GM19328 (cell line): ENCODE measurements at regions not wholly inside any gene's neighbourhood (a gene's known extent, or its start where the extent isn't known, plus 50 kb on each side); places are given as distances from the start of the nearest gene placed in this dataset.

Source experiments
- ATAC-seq: cut with Tn5 transposase; IDR thresholded peaks from one replicate; pipeline ENCODE4 v1.9.1; 2021; ENCODE audit warnings: mild to moderate bottlenecking, moderate library complexity; ENCODE audit not compliant: unreplicated experiment

DNA sequence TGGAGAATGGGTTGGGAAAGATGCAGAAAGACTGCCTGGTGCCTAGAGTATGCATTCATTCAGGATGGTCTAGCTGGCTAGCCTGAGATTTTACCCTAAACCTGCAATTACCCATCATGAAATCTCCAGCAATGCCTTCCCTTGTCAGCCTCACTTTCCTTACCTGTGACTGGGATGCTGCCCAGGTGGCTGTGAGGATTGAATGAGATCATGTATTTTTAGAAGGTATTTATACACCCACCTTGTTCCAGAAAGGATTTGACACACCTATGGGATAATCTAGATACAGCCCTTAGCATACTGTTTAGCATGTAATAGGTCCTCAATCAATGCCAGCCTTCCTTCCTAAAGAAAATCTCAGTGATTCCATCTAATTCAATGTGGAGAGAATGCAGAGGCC lies 561.4 kb downstream of the CDK5RAP2 start:
- ATAC-seq, result no peak

DNA sequence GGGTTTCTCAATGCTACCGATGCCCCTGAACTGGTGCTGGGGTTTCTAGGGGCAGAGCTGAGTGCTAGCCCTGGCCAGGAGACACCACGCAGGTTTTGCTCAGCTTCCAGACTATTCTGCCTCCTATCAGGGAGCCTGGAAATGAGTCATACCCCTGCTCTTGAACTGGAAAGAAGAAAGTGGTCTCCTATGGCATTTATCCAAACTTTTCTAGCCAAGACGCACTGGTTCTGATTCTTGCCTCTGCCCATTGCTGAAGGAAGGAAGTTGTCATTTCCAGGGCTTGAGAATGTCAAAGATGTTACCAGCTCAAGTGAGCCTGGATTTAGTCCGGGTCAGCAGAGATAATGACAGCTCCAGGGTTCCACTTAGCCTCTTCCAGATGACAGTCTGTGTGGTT lies 561.9 kb downstream of the CDK5RAP2 start:
- ATAC-seq, result no peak

DNA sequence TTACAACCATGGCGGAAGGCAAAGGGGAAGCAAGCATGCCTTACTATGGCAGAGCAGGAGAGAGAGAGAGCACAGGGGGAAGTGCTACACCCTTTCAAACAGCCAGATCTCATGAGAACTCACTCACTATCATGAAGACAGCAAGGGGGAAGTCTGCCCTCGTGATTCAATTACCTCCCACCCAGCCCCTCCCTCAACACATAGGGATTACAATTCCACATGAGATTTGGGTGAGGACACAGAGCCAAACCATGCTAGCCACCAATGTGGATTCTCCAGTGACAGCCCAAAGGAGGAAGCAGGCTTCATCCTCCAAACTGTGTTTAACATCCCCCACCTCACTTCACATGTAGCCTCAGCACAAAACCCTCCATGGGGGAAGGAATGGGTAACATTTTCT lies 563.7 kb downstream of the CDK5RAP2 start:
- no peak for ATAC-seq

DNA sequence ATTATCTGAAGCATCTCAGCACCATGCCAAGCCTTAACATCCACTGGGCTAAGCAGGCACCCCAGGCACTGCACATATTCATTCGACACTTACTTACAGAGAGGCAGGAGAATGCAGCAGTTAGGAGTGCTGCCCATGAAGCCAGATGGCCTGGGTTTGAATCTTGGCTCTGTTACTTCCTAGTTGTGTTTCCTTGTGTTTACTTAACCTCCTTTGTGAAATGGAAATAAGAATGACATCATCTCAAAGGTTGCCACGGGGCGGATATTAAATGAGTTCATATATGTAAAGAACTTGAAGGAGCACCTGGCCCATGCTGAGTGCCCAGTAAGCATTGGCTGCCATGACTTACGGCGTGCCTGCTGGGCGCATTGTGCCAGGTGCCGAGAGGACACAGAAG lies 565.2 kb downstream of the CDK5RAP2 start:
- no peak for ATAC-seq

DNA sequence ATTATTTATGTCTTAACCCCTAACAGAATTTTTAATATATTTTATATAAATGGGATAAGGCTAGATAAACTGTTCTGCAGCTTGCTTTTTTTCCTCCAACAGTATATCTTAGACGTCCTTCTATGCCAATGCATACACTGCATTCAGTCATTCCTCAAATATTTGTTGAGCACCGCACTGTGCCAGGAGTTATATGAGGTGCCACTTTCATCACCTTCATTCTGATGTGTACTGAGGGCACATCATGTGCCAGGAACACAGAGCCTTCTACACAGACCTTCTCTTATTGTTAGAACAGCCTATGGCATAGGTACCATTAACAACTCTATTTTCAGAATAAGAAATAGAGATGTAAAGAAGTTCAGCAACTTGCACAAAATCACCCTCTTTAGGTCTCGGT lies 570.1 kb downstream of the CDK5RAP2 start:
- ATAC-seq, result no peak

DNA sequence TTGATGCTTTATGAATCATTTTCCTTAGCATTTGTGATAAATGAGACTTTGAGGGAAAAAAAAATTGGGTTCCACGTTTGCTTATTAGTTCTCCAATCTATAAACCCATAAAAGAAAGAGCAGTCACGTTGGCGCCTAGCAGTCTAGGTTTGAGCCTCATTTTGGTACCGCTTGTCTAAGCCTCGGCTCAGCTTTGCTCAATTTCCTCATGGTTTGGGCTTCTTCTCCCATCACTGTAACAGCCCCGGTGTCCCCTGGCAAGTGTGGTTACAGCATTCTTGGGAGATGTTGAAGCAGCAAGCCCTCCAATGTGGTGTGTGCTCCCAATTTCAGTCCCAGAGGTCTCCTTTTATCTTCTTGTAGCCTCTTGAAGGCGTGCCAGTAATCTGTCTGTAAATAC lies 578.4 kb downstream of the CDK5RAP2 start:
- no peak for ATAC-seq

DNA sequence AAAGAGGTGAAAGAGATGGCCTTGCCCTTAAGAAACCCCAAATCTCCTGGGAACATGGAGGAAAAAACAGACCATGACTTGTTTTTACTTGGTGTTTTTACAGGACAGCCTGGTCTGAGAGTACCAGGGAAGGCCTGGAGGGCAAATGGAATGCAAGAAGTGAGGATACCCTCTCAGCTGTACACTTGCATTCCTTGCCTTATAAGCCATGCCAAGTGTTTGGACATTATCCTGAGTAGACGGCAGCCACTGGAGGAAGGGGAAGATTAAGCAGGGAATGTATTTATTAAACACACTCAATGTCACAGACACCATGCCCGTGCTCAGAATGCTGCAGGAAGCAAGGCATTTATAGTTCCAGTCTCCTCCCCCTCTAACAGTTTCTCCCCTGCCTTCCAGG lies 581.4 kb downstream of the CDK5RAP2 start:
- no peak for ATAC-seq

DNA sequence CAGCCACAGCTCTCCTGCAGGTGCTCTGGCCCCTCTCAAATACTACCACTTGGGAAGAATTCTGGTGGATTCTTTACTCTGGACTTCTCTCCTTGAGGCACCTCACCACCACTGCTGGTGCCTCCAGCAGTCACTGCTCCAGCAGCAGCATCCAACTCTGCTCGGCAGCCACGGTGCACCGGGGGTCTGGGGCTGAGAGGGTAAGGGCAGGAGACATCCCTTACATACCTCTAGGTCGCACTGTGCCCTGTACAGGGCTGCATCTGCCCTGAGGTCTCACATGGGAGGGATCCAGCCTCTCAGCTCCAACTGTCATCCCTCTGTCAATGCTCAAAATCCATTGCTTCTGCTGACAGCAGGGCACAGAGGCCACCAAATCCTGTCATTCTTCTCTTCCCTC lies 588.2 kb downstream of the CDK5RAP2 start:
- ATAC-seq, result no peak

DNA sequence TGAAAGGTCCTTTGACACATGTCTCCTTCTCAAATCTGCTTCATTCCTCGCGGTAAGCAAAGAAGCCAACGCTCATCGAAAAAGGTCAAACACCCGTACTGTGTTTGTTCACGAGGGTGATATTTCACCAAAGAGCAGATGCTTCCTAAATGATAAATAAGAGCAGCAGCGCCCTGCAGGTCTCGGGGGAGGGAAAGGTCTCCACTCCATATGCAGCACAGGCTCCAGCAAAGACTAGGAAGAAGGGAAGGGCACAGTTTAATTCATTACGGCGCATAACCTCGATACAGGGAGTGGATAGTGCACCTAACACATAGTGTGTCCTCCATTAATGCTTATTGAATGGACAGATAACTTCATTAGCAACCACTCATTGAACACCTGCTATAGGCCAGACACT lies 593.3 kb downstream of the CDK5RAP2 start:
- no peak for ATAC-seq

DNA sequence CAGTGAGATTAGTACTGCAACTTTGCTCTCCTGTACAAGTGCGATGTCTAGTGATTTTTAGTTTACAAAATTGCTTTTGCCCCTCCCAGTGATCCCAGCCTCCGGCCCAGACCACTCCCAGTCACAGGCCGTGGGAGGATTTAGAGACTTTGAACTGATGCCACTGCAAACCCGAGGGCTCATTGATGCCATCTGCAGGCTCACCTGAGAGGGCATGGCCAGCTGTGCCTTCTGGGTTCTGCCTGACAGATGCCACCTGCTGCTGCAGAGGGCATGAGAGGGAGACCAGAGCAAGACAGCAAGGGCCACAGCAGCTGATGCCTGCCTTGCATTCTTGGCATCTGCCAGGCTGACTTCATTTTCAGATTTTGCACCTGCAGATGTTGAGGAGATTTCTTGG lies 593.8 kb downstream of the CDK5RAP2 start:
- no peak for ATAC-seq

DNA sequence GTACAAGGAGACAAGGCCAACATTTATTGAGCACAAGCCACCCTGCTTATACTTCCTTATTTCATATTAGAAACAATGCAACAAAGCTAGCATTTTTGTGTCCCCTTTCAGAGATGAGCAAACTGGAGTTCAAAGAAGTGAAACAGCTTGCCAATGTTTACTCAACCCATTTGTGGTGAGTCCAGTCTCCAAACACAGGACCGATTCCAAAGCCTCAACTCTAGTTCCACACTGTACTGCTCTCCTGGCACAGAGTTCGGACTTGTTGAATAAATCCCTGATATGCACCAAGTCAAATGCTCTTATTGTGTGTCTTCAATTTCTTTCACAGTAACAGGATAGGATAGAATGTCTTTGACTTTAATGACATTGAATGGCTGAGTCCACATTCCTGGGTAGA lies 604.8 kb upstream of the BRINP1 start:
- no peak for ATAC-seq

DNA sequence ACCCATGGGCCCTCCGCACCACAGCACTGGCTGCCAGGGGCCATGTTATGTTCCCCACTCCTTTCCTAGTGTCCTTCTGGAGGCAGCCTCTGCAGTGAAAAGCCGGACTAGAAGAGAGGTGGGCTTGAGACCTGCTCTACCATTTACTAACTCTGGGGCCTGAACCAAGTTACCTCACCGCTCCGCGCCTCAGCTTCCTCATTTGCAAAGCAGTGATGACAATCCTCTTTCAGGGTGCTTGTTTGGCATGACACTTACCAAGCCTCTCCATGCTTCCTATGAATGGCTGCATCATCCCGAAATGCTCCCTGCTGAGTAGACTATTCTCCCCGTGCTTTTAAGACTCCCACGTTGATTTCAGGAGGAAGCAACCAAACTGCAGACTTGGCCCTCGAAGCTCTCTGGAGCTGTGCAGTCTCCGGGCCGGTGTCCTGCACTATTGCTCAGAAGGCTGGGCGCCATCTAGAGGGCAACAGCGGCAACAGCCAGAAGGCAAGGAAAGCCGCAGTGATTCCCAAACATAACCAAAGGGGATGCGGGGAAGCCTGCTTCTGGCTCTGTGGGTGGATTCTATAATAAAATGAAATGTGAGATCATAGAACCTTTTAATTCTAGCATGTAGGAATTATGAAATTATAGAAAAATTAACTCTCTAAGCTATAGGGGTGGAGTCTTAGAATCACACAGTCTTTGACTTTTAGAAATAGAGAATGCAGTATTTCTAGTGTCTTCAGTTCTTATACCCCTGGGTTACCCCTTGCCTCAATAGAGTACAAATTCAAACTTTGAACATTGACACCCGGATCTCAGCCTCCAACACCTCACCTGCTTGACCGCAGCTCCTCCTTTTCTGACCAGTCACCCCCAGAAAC lies 599.8 kb upstream of the BRINP1 start:
- ATAC-seq, result peak; percentile 89

DNA sequence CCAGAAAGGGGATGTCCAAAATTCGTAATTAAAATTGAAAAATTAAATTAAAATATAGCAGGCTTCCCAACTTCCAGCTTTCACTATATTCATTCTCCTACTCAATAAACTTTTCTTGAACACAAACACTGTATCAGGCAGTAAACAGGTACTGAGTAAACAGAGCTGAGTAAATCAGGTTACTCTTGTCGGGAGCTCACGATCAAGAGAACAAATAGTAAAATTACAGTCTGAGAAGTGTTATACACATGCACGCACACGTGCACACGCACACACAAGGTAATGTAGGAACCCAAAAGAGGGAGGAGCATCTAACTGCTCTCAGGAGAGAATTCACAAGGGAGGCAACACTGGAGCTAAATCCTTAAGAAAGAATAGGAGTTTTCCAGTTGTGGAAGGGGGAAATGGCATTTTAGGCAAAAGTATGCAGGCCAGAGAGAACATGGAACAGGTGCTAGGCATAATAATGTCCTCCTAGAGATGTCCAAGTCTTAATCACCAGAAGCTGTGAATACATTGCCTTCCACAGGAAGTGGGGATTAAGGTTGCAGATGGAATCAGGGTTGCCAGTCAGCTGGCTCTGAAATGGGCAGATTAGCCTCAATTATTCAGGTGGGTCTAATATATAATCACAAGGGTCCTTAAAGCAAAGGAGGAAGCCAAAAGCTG lies 598.8 kb upstream of the BRINP1 start:
- ATAC-seq, result no peak

DNA sequence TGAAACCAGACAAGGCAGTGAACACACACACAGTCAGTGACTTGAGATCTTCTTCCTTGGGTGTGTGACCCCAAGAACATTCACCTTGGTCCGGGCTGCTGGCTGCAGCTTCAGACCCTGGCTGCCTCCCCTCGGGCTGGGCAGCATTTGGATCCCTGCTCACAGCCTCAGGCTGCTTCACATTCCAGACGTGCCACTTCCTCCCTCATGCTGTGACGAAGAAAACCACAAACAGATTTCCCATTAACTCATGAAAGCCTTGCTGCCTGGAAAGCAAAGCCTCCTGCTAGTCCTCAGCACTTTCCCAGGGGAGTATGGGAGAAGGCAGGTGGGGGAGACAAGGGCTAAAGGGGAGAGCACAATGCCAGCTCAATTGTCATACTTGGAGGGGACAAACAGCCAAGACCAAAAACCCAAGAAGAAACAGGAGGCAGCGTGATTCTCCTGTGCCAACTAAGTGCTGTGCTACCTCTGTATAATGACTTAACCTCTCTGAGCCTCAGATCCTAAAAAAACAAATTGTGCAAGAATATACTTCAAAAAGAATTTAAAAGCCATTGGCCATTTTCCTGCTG lies 594.6 kb upstream of the BRINP1 start:
- ATAC-seq, result no peak

DNA sequence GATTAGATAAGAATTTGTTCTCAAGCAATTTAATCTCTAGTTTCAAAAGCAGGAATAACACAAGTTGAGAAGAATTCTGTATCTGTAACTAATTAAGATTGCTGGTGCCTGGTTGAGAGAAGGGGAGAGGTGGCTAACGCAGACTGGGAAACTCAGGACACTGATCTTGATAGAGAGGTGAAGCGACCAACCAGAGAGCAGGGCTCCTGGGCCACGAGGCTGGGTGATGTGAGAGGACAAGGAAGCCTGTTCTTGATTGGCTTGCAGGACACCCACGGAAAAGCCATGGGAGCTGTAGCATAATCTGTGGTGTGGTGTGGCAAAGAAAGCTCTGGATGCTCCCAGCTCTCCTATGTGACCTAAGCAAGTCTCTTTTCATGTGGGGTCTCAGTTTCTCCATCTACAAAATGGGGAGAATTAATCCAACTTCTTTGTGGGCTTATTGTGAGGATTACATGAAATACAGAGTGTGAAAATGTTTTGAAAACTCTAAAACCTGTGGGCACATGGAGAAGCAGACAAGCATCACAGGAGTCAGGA lies 594.1 kb upstream of the BRINP1 start:
- no peak for ATAC-seq

DNA sequence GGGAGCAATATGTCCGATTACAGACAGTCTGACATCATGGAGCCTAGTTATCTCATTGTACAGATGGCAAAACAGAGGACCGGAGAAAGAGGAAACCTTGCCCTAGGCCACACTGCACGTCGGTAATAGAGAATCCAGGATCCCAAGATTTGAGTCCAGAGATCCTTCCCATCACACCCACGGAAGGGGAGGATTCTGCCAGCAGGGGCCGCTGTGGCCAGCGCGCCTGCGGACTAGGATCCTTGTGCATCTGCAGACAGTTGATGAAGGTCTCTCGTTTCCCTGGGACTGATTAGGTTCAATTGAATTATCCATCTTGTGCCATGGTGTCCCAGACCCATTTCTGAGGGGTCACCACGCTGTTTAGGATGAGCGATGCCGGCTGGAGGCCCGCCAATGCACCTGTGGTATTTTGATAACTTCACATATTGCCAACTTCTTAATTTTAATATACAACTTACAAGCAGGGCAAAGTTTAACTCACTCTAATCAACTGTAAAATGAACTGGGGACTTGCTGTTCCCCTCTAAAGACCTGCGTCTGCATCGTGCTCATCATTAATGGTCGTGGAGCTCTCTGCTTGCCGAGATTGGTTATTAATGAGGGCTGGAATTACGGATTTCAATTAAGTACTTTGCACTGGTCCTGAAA lies 592.7 kb upstream of the BRINP1 start:
- no peak for ATAC-seq

DNA sequence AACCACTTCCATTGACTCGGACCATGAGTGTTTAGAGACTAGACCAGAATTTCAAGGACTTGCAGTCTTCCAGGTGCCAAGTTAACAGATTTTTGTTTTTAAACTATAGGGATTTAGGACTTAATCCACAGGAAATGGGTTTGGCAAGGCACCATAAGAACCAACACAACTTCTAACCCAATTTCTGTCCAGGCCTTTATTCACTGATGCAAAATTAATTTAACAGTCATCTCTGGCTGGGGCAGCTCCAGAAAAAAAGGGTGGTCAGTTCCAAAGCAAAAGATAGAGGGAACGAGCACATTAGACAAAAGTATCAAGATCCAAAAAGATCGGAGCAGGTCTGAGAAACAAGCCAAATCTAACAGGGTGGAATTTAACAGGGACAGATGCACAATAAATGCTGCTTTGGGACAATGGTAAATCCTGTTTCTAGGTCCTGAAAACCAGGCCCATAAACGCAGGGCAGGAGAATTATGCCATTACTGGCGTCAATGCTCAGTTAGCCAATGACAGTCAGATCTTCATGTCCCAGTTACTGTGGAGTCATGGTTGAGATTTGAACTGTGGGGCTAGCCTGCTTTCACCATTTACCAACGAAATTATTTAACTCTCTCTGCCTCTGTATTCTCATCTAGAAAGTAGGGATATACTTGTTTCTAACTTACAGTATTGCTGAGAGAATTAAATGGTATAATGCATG lies 590.8 kb upstream of the BRINP1 start:
- no peak for ATAC-seq

DNA sequence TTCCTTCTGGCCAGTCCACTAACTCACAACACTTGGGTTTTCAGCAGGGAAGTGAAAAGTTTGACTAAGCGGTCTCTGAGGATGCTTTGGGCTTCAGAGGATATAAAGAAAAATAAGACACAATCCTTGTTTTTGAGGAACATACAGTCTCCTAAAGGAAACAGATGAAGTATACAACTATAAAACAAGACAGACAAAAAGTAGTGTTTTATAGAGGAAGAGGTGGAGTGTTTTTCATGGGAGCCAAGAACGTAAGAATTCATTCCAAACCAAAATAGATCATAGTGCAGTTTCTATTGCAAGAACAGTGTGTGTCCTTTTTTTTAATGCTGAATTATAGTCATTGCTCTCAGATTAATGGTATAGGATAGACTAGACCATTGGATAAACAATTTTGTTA lies 586.9 kb upstream of the BRINP1 start:
- no peak for ATAC-seq

DNA sequence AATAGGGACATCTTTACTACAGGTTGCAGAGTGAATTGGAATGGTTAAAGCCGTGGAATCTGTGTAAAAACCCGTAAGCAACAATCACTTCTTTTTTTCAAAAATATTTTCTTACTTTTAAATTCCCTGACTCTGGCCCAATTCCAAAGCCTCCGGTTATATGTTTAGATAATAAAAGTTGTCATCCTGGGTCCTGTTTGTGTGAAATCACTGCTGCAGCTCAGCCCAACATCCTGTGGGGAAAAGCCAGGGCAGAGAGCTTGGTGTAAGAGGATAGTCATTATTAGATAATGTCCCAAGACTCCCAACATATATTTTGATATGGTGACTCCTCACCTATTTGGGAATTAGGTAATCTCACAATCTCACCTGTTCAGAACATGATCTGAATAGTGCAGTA lies 586.0 kb upstream of the BRINP1 start:
- ATAC-seq, result no peak

DNA sequence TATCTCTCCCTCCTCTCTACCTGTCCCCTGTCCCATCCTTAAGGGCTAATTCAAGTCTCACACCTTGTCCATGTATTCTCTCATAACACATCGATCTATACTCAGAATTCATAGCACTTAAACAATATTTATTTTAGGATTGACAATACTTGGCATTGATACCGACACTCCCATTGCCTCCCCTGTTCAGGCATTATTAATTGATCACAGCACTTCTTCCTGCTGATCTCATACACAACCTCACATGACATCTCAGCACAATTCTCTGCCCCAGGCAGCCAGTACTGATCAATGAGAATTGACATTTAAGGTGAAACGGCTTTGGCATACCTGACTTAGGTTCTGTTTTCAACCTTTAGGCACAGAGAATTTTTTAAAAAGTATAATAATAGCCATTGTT lies 582.4 kb upstream of the BRINP1 start:
- no peak for ATAC-seq

DNA sequence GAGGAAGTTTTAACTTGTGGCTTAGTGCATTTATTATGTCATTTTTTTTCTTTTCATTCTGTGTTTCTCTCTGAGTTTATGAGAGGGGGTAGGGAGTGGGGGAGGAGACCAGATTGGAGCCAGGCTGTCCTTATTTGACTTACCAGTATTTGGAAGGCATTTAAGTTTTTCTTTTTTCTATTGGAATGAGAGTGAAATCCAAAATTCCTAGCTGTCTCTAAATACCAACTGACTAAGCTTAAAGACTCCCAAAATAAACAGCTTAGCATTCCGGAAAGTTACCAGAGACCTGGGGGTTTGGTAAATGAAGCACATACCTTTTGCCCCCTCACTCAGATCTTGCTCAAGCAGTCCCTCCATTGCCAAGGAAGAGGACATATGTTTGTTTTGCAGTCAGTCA lies 581.9 kb upstream of the BRINP1 start:
- no peak for ATAC-seq
